ENCODE measurements at regions not wholly inside any gene's neighbourhood (a gene's known extent, or its start where the extent isn't known, plus 50 kb on each side); places are given as distances from the start of the nearest gene placed in this dataset.

GRCh38 chr3:76245073-76245472 is 459.7 kb upstream of the ZNF717 start:
- Histone ChIP-seq H3K4me3 (ENCODE audit: low read depth, low read length) (no peak overlapping the region), H3K4me1 (ENCODE audit: control insufficient read depth, insufficient read depth, low read length) (no peaks in the 10 kb centered on the region), H3K9me3 (ENCODE audit: control insufficient read depth, insufficient read depth, low read depth, low read length) (no peaks in the 10 kb centered on the region), H3K27ac (ENCODE audit: extremely low read depth, low read depth, low read length) (no peak overlapping the region), H3K36me3 (ENCODE audit: control insufficient read depth in 2 of 2, insufficient read depth in 1 of 2, low read length in 2 of 2) (no peaks in the 10 kb centered on the region)
- CTCF ChIA-PET = interaction anchor here (0.7 kb wide), 1 partner anchor 428 kb away, joined by 3 read pairs; no protein-coding TSS in a partner anchor
- POLR2A ChIA-PET = no interaction called here
- TF ChIP-seq ZNF654 (tag by site-specific recombination; IDR thresholded peaks at IDR 0.05; ENCODE audit: low read depth) (no peak), TSHZ1 (tag by site-specific recombination; IDR thresholded peaks at IDR 0.05; ENCODE audit: borderline replicate concordance) (no peak), HOXA7 (CRISPR knock-in tag; IDR thresholded peaks at IDR 0.05; ENCODE audit: borderline replicate concordance) (no peak), HIC1 (tag by site-specific recombination; IDR thresholded peaks at IDR 0.05) (no peak)

DNA sequence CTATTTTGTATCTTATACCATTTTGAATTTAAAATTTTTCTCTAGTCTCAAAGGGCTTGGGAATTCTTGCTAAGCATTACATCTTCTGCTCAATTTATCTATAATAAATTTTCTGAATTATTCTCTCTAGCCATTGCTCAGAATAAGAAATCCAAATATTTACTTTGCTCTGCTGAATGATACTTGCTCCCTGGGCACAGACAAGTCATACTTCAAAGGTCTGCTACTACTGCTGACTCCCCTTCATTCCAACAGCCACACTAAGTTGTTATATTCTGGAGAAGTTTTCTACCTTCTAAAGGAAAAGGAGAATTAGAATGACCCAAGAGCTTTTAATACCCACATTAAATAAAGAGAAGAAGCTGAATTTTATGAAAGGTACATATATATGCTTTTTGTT is 460.3 kb upstream of the ZNF717 start:
- no peak for TF ChIP-seq ZNF488 (tag by site-specific recombination; IDR thresholded peaks at IDR 0.05)
- no peak for TF ChIP-seq ZNF621 (tag by site-specific recombination; IDR thresholded peaks at IDR 0.05)
- no peak overlapping the region for H3K4me3 ChIP-seq (ENCODE audit: low read depth, low read length)
- H3K36me3 ChIP-seq (ENCODE audit: control insufficient read depth in 2 of 2, insufficient read depth in 1 of 2, low read length in 2 of 2) = no peaks in the 10 kb centered on the region
- no peaks in the 10 kb centered on the region for H3K9me3 ChIP-seq (ENCODE audit: control insufficient read depth, insufficient read depth, low read depth, low read length)
- ChIA-PET POLR2A (no interaction called here), CTCF (no interaction called here)
- no peak overlapping the region for H3K27ac ChIP-seq (ENCODE audit: extremely low read depth, low read depth, low read length)
- no peaks in the 10 kb centered on the region for H3K4me1 ChIP-seq (ENCODE audit: control insufficient read depth, insufficient read depth, low read length)

- no peak overlapping the region for H3K4me3 ChIP-seq (ENCODE audit: low read depth, low read length)
- H3K36me3 ChIP-seq (ENCODE audit: control insufficient read depth in 2 of 2, insufficient read depth in 1 of 2, low read length in 2 of 2) = no peaks in the 10 kb centered on the region
- H3K9me3 ChIP-seq (ENCODE audit: control insufficient read depth, insufficient read depth, low read depth, low read length) = no peaks in the 10 kb centered on the region
- H3K27ac ChIP-seq (ENCODE audit: extremely low read depth, low read depth, low read length) = no peak overlapping the region
- CTCF ChIA-PET = no interaction called here
- POLR2A ChIA-PET = no interaction called here
- H3K4me1 ChIP-seq (ENCODE audit: control insufficient read depth, insufficient read depth, low read length) = no peaks in the 10 kb centered on the region
- TF ChIP-seq ZNF658 (tag by site-specific recombination; IDR thresholded peaks at IDR 0.05) (no peak), ZNF571 (tag by site-specific recombination; IDR thresholded peaks at IDR 0.05) (no peak)
Measured at GRCh38 chr3:76264496-76264895, 479.1 kb upstream of the ZNF717 start.

DNA sequence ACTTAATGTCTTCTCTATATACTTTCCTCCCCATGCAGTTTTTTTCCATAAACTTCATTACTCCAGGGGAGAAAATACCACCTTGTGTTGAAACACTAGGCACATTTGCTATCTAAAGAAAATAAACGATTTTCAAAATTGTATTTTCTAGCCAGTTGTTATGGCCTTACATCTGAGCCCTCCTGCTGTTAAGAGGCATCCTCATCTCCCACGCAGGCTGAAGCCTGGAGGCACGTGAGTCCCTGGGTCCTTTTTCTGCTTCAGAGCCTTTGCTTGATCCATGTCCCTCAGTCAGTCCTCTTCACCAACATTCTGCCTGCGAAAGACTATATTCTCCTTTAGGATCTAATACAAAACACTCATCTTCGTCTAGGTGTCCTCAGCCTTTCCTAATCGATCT is 479.6 kb upstream of the ZNF717 start:
- ChIA-PET CTCF (no interaction called here), POLR2A (no interaction called here)
- no peaks in the 10 kb centered on the region for H3K4me1 ChIP-seq (ENCODE audit: control insufficient read depth, insufficient read depth, low read length)
- no peaks in the 10 kb centered on the region for H3K36me3 ChIP-seq (ENCODE audit: control insufficient read depth in 2 of 2, insufficient read depth in 1 of 2, low read length in 2 of 2)
- no peaks in the 10 kb centered on the region for H3K9me3 ChIP-seq (ENCODE audit: control insufficient read depth, insufficient read depth, low read depth, low read length)
- no peak overlapping the region for H3K4me3 ChIP-seq (ENCODE audit: low read depth, low read length)
- no peak overlapping the region for H3K27ac ChIP-seq (ENCODE audit: extremely low read depth, low read depth, low read length)
- TF ChIP-seq ZBTB7A (tag by site-specific recombination; IDR thresholded peaks at IDR 0.05; ENCODE audit: low read depth) (no peak), TCF7L2 (IDR thresholded peaks at IDR 0.05; ENCODE audit: borderline replicate concordance, low read depth, low read length) (peak; percentile 71; the same call in 1 of the 2 replicates)
- TF ChIP-seq, protein P1, sequence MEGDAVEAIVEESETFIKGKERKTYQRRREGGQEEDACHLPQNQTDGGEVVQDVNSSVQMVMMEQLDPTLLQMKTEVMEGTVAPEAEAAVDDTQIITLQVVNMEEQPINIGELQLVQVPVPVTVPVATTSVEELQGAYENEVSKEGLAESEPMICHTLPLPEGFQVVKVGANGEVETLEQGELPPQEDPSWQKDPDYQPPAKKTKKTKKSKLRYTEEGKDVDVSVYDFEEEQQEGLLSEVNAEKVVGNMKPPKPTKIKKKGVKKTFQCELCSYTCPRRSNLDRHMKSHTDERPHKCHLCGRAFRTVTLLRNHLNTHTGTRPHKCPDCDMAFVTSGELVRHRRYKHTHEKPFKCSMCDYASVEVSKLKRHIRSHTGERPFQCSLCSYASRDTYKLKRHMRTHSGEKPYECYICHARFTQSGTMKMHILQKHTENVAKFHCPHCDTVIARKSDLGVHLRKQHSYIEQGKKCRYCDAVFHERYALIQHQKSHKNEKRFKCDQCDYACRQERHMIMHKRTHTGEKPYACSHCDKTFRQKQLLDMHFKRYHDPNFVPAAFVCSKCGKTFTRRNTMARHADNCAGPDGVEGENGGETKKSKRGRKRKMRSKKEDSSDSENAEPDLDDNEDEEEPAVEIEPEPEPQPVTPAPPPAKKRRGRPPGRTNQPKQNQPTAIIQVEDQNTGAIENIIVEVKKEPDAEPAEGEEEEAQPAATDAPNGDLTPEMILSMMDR (tag by site-specific recombination; IDR thresholded peaks at IDR 0.05) = no peak
